ENCODE measurements at regions not wholly inside any gene's neighbourhood (a gene's known extent, or its start where the extent isn't known, plus 50 kb on each side); places are given as distances from the start of the nearest gene placed in this dataset.

GRCh38 chr4:138960175-138960710 is 55.3 kb upstream of the NOCT start:
- TF ChIP-seq CTCF (IDR thresholded peaks at IDR 0.05): no peak
- TF ChIP-seq POLR2A (IDR thresholded peaks at IDR 0.05): no peak

All from lower leg skin (tissue), 3 donors.